Suprapubic skin (tissue), 4 donors: ENCODE measurements at regions not wholly inside any gene's neighbourhood (a gene's known extent, or its start where the extent isn't known, plus 50 kb on each side); places are given as distances from the start of the nearest gene placed in this dataset.
"Not testable (repeated sequence)": the region's sequence is repeated elsewhere in the genome, so short reads cannot be mapped to it uniquely, and the experiment has no call there.

Source experiments
- DNase-seq, 2 donors: peaks; one replicate each; pipeline ENCODE4 v3.0.0-alpha.2; 2019; ENCODE audit warnings: low spot score in 2 of 2
- H3K27ac ChIP-seq: fragments of 200-600 bp; sonication (generic); one replicate; pipeline ENCODE4 v1.5.1; 2019
- H3K27me3 ChIP-seq: fragments of 200-600 bp; sonication (generic); one replicate; pipeline ENCODE4 v1.5.1; 2019
- H3K36me3 ChIP-seq: fragments of 200-600 bp; sonication (generic); one replicate; pipeline ENCODE4 v1.5.1; 2019
- H3K4me1 ChIP-seq: fragments of 200-600 bp; sonication (generic); one replicate; pipeline ENCODE4 v1.5.1; 2019
- H3K4me3 ChIP-seq: fragments of 200-600 bp; sonication (generic); one replicate; pipeline ENCODE4 v1.5.1; 2019; ENCODE audit warnings: mild to moderate bottlenecking
- H3K9me3 ChIP-seq: fragments of 200-600 bp; sonication (generic); one replicate; pipeline ENCODE4 v1.5.1; 2019
- CTCF ChIP-seq, 2 donors: fragments of 200-600 bp in 1 of 2; fragments of 450-650 bp in 1 of 2; sonication (generic) in 1 of 2; IDR thresholded peaks; one replicate each; pipeline ENCODE4 v1.5.1; 2016 to 2019; ENCODE audit warnings: antibody characterized with exemption in 2 of 2, mild to moderate bottlenecking in 1 of 2, moderate library complexity in 1 of 2
- EP300 ChIP-seq: sonication (generic); formaldehyde crosslinking; IDR thresholded peaks from one replicate; pipeline ENCODE4 v1.6.1; 2017; ENCODE audit warnings: antibody characterized with exemption
- POLR2A ChIP-seq, 2 donors: fragments of 450-650 bp; IDR thresholded peaks; one replicate each; pipeline ENCODE4 v1.6.1; 2017; ENCODE audit warnings: antibody characterized with exemption in 2 of 2, mild to moderate bottlenecking in 2 of 2, moderate library complexity in 2 of 2
- POLR2AphosphoS5 ChIP-seq, 3 donors: sonication (generic); formaldehyde crosslinking; IDR thresholded peaks; one replicate each; pipeline ENCODE4 v1.6.1; 2017; ENCODE audit warnings: antibody characterized with exemption in 3 of 3
- WGBS: methylation state at CpG from one replicate; pipeline ENCODE4 v1.1.5; 2018; 5-methylcytosine and 5-hydroxymethylcytosine counted together

GRCh38 chr7:89826557-89826956 lies 327.7 kb upstream of the STEAP1 start:
- no peak overlapping the region for H3K27ac ChIP-seq
- no peaks in the 10 kb centered on the region for H3K27me3 ChIP-seq
- H3K36me3 ChIP-seq, result no peaks in the 10 kb centered on the region
- TF ChIP-seq POLR2A (IDR thresholded peaks at IDR 0.05), result no peak
- no peak for TF ChIP-seq POLR2AphosphoS5 (IDR thresholded peaks at IDR 0.05)
- no peak for TF ChIP-seq EP300
- no peak for TF ChIP-seq CTCF (IDR thresholded peaks at IDR 0.05)
- no peaks in the 10 kb centered on the region for H3K4me1 ChIP-seq
- no peaks in the 10 kb centered on the region for H3K9me3 ChIP-seq
- no peak overlapping the region for H3K4me3 ChIP-seq
- no peak for DNase-seq

GRCh38 chr7:89837515-89837914 lies 316.8 kb upstream of the STEAP1 start:
- no peak for TF ChIP-seq EP300
- no peak for TF ChIP-seq CTCF (IDR thresholded peaks at IDR 0.05)
- no peak for TF ChIP-seq POLR2AphosphoS5 (IDR thresholded peaks at IDR 0.05)
- no peak for TF ChIP-seq POLR2A (IDR thresholded peaks at IDR 0.05)
- no peak for DNase-seq
- H3K36me3 ChIP-seq, result no peaks in the 10 kb centered on the region
- H3K4me3 ChIP-seq, result no peak overlapping the region
- peaks cover 4% of the 10 kb centered on the region for H3K9me3 ChIP-seq
- WGBS, result 0% methylated on average over 1 of the region's 1 CpG
- H3K27ac ChIP-seq, result no peak overlapping the region
- H3K4me1 ChIP-seq, result no peaks in the 10 kb centered on the region
- no peaks in the 10 kb centered on the region for H3K27me3 ChIP-seq

GRCh38 chr7:89839329-89839728 lies 314.9 kb upstream of the STEAP1 start:
- Histone ChIP-seq H3K27me3 (no peaks in the 10 kb centered on the region), H3K36me3 (no peaks in the 10 kb centered on the region), H3K9me3 (no peaks in the 10 kb centered on the region), H3K4me1 (no peaks in the 10 kb centered on the region), H3K27ac (no peak overlapping the region), H3K4me3 (no peak overlapping the region)
- WGBS, result 67% methylated on average over 3 of the region's 3 CpGs
- DNase-seq, result no peak
- TF ChIP-seq POLR2A (IDR thresholded peaks at IDR 0.05) (no peak), EP300 (no peak), CTCF (IDR thresholded peaks at IDR 0.05) (no peak), POLR2AphosphoS5 (IDR thresholded peaks at IDR 0.05) (no peak)

- Histone ChIP-seq H3K4me3 (no peak overlapping the region), H3K4me1 (no peaks in the 10 kb centered on the region), H3K9me3 (no peaks in the 10 kb centered on the region), H3K27me3 (no peaks in the 10 kb centered on the region), H3K27ac (no peak overlapping the region), H3K36me3 (no peaks in the 10 kb centered on the region)
- no peak for TF ChIP-seq POLR2AphosphoS5 (IDR thresholded peaks at IDR 0.05)
- no peak for TF ChIP-seq EP300
- no peak for TF ChIP-seq POLR2A (IDR thresholded peaks at IDR 0.05)
- no peak for TF ChIP-seq CTCF (IDR thresholded peaks at IDR 0.05)
- DNase-seq, result no peak
- whole genome bisulfite sequencing, result 84% methylated on average over 2 of the region's 2 CpGs
Observed at GRCh38 chr7:89845952-89846351, 308.3 kb upstream of the STEAP1 start.

- 43% methylated on average over 4 of the region's 4 CpGs for WGBS
Observed at GRCh38 chr7:89849052-89849451, 305.2 kb upstream of the STEAP1 start.

GRCh38 chr7:89857053-89857452 lies 297.2 kb upstream of the STEAP1 start:
- H3K36me3 ChIP-seq, H3K27me3 ChIP-seq, H3K4me1 ChIP-seq, DNase-seq, H3K4me3 ChIP-seq, H3K27ac ChIP-seq: not testable (repeated sequence)
- H3K9me3 ChIP-seq, result peaks cover 15% of the 10 kb centered on the region

More at GRCh38 chr7:89849052-89849451, 305.2 kb upstream of the STEAP1 start:
- H3K4me1 ChIP-seq, result no peaks in the 10 kb centered on the region
- no peak overlapping the region for H3K27ac ChIP-seq
- H3K36me3 ChIP-seq, result no peaks in the 10 kb centered on the region
- H3K9me3 ChIP-seq, result no peaks in the 10 kb centered on the region
- no peak overlapping the region for H3K4me3 ChIP-seq
- TF ChIP-seq POLR2AphosphoS5 (IDR thresholded peaks at IDR 0.05), result no peak
- TF ChIP-seq CTCF (IDR thresholded peaks at IDR 0.05), result no peak
- TF ChIP-seq EP300, result no peak
- TF ChIP-seq POLR2A (IDR thresholded peaks at IDR 0.05), result no peak
- DNase-seq, result no peak
- no peaks in the 10 kb centered on the region for H3K27me3 ChIP-seq
